PC-9 (cell line): ENCODE measurements at regions not wholly inside any gene's neighbourhood (a gene's known extent, or its start where the extent isn't known, plus 50 kb on each side); places are given as distances from the start of the nearest gene placed in this dataset.

ENCODE experiments used
- BruUV-seq: library from RNA; stranded (reverse); fragments of 400-500 nt; replicated peaks from 2 replicates; lab custom pipeline; 2021; lab: Mats Ljungman, UMichigan
- CTCF ChIA-PET: fragments of 300-600 bp; sonication (Branson Sonifier 250); formaldehyde crosslinking; loops from one replicate; lab custom pipeline; 2022; ENCODE audit warnings: antibody characterized with exemption; lab: Charles Lee
- POLR2A ChIA-PET: fragments of 300-600 bp; sonication (Branson Sonifier 250); formaldehyde crosslinking; loops from one replicate; lab custom pipeline; 2022; ENCODE audit warnings: antibody characterized with exemption; ENCODE audit not compliant: unreplicated experiment; lab: Charles Lee
- DNase-seq, 2 experiments: peaks; one replicate each; pipeline versions ENCODE4 v3.0.0 to v3.0.0-alpha.2; 2015 to 2022; ENCODE audit warnings: mixed read lengths in 1 of 2
- H2AFZ ChIP-seq: fragments of 200-600 bp; sonication (generic); 2 replicates; pipeline ENCODE4 v1.8.1; 2017; ENCODE audit warnings: antibody characterized with exemption
- H3F3A ChIP-seq: fragments of 200-600 bp; sonication (generic); 2 replicates; pipeline ENCODE4 v1.8.1; 2017; ENCODE audit warnings: antibody characterized with exemption, mild to moderate bottlenecking, low read depth; ENCODE audit not compliant: insufficient read depth
- H3K27ac ChIP-seq: fragments of 200-600 bp; sonication (generic); 2 replicates; pipeline ENCODE4 v1.6.1; 2016; ENCODE audit warnings: mixed run types
- H3K27me3 ChIP-seq: fragments of 200-600 bp; sonication (generic); 2 replicates; pipeline ENCODE4 v1.6.1; 2016; ENCODE audit warnings: low read depth, mixed run types; ENCODE audit not compliant: insufficient read depth
- H3K36me3 ChIP-seq: fragments of 200-600 bp; sonication (generic); 2 replicates; pipeline ENCODE4 v1.6.1; 2016; ENCODE audit warnings: low read depth, mixed run types
- H3K4me1 ChIP-seq: fragments of 200-600 bp; sonication (generic); replicated peaks from 2 replicates; pipeline ENCODE4 v1.6.1; 2016; ENCODE audit warnings: mixed run types; ENCODE audit not compliant: insufficient read depth
- H3K4me2 ChIP-seq: fragments of 200-600 bp; sonication (generic); 2 replicates; pipeline ENCODE4 v1.6.1; 2017; ENCODE audit warnings: mixed run types
- H3K4me3 ChIP-seq: fragments of 200-600 bp; sonication (generic); 2 replicates; pipeline ENCODE4 v1.6.1; 2016; ENCODE audit warnings: mixed run types
- H3K79me2 ChIP-seq: fragments of 200-600 bp; sonication (generic); 2 replicates; pipeline ENCODE4 v1.6.1; 2017; ENCODE audit warnings: low read depth, mixed run types
- H3K9me2 ChIP-seq: fragments of 200-600 bp; sonication (generic); 2 replicates; pipeline ENCODE4 v1.8.1; 2017; ENCODE audit warnings: mild to moderate bottlenecking; ENCODE audit not compliant: insufficient read depth
- H3K9me3 ChIP-seq: fragments of 200-600 bp; sonication (generic); 2 replicates; pipeline ENCODE4 v1.8.1; 2016; ENCODE audit warnings: low read depth; ENCODE audit not compliant: insufficient read depth
- H4K20me1 ChIP-seq: fragments of 200-600 bp; sonication (generic); 2 replicates; pipeline ENCODE4 v1.8.1; 2017; ENCODE audit not compliant: insufficient read depth
- EZH2 ChIP-seq: fragments of 200-600 bp; sonication (generic); IDR thresholded peaks from 2 replicates; pipeline ENCODE4 v1.8.0; 2017; ENCODE audit warnings: antibody characterized with exemption, low read depth
- intact Hi-C: fragments of 100-400 bp; cut with micrococcal nuclease; formaldehyde crosslinking; loops from one replicate; pipeline ENCODE4 v1.10.0; 2022; ENCODE audit not compliant: unreplicated experiment
- TF ChIP-seq, protein P1 (sequence below): fragments of 200-600 bp; sonication (generic); conservative IDR thresholded peaks from 2 replicates; pipeline ENCODE4 v1.6.1; 2017; ENCODE audit warnings: mixed run types, antibody characterized with exemption, mild to moderate bottlenecking, moderate library complexity

DNA sequence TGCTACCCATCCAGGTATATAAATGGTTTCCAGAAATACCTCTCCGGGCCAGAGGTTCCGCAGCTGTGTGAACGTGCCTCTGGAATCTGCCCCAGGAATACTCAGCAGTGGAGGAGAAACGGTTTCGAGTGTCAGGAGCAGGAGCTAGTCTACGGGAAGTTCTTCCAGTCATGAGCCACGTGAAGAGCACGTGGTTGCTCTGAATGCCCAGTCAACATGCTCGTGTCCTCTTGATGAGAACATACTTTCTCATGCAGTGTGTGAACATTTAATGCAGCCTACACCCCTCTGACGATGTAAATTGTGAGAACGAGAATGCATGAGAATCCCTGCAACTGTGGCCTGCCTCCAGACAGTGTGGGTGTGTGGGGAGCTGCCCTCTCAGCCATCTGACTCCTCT lies 277.0 kb upstream of the SHH start:
- Histone ChIP-seq H3K4me2 (no peak overlapping the region), H4K20me1 (no peaks in the 10 kb centered on the region), H3K27ac (no peak overlapping the region), H3K36me3 (no peaks in the 10 kb centered on the region), H3K4me1 (peaks cover under 1% of the 10 kb centered on the region; the same call in 1 of the 2 replicates), H3K4me3 (no peak overlapping the region), H2AFZ (no peak overlapping the region), H3F3A (no peaks in the 10 kb centered on the region), H3K9me2 (0 out of 2 replicates have a peak, but pooled peaks cover 8% of the 10 kb centered on the region), H3K9me3 (no peaks in the 10 kb centered on the region), H3K27me3 (peaks cover 66% of the 10 kb centered on the region), H3K79me2 (no peaks in the 10 kb centered on the region)
- ChIA-PET CTCF (no interaction called here), POLR2A (no interaction called here)
- TF ChIP-seq EZH2, result no peak
- TF ChIP-seq, protein P1, sequence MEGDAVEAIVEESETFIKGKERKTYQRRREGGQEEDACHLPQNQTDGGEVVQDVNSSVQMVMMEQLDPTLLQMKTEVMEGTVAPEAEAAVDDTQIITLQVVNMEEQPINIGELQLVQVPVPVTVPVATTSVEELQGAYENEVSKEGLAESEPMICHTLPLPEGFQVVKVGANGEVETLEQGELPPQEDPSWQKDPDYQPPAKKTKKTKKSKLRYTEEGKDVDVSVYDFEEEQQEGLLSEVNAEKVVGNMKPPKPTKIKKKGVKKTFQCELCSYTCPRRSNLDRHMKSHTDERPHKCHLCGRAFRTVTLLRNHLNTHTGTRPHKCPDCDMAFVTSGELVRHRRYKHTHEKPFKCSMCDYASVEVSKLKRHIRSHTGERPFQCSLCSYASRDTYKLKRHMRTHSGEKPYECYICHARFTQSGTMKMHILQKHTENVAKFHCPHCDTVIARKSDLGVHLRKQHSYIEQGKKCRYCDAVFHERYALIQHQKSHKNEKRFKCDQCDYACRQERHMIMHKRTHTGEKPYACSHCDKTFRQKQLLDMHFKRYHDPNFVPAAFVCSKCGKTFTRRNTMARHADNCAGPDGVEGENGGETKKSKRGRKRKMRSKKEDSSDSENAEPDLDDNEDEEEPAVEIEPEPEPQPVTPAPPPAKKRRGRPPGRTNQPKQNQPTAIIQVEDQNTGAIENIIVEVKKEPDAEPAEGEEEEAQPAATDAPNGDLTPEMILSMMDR, result no peak
- DNase-seq, result no peak
- intact Hi-C loops, result no loop called here
- no TSS peak for BruUV-seq

DNA sequence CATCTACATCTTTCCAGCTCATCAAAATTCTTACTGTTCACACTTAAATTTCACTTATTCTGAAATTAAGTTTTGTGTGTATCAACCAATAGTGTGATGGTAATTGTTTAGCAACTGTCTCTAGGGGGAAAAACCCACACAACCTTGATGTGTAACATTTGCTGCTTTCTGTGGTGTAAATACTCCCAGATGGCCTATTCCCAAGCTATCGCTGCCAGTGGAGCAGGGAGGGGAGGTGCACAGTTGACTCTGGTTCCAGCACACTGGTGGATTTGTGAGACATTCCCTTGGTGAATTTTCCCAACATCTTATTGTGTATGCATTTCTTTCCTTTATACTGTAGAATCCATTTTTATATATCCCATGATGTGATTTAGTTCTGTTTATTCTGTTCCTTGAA lies 275.9 kb upstream of the SHH start:
- intact Hi-C loops, result no loop called here
- Histone ChIP-seq H3K9me3 (no peaks in the 10 kb centered on the region), H3K4me3 (no peak overlapping the region), H3K4me1 (no peaks in the 10 kb centered on the region), H3K27me3 (peaks cover 70% of the 10 kb centered on the region), H3K27ac (no peak overlapping the region), H3K79me2 (no peaks in the 10 kb centered on the region), H3K36me3 (no peaks in the 10 kb centered on the region), H3K4me2 (no peak overlapping the region), H3F3A (no peaks in the 10 kb centered on the region), H2AFZ (no peak overlapping the region), H3K9me2 (0 out of 2 replicates have a peak, but pooled peaks cover 8% of the 10 kb centered on the region), H4K20me1 (no peaks in the 10 kb centered on the region)
- no TSS peak for BruUV-seq
- CTCF ChIA-PET, result no interaction called here
- no peak for DNase-seq
- POLR2A ChIA-PET, result no interaction called here
- TF ChIP-seq EZH2, result no peak

DNA sequence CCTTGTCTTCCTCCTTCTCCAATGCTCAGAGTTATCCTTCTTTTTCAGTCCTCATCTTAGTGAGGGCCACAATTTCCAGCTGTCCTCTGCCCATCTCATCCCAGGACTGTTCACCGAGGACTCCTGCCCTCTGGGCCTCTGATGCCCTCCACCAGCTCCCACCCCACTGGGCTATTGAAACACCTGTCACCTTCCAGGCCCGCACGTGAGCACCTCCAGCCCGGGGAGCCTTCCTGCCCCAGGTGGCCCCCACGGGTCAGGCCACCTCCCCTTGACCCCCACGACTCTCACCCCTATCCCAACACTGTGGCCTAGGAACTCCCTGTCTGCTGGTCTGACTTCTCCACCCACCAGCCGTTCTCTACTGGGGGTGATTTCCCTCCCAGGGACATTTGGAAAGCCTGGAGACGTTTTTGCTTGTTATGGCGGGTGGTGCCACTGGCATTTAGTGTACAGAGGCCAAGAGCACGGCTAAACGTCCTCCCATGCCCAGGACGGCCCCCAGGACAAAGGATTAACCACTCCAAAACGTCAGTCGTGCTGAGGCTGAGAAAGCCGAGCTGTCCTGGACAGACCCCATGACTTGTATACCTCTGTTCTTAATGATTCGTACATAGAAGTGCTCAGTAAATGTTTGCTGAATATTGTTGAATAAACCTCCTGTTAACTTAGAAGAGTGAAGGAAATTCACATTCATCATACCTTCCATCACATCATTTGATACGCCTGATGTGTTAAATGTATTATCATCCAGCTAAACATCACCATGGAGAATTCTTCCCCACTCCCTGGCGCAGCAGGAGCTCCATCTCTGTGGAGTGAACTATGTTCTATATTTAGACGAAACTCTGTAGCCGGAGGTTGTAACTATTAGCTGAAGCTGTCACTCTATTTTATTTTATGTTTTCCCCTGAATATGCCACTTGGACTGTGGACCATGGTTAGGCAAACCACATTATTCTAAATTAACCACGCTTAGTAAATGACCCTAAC lies 270.1 kb upstream of the SHH start:
- no TSS peak for BruUV-seq
- Histone ChIP-seq H3F3A (no peaks in the 10 kb centered on the region), H3K27ac (no peak overlapping the region), H3K9me3 (no peaks in the 10 kb centered on the region), H3K79me2 (no peaks in the 10 kb centered on the region), H2AFZ (no peak overlapping the region), H4K20me1 (no peaks in the 10 kb centered on the region), H3K4me2 (no peak overlapping the region), H3K36me3 (no peaks in the 10 kb centered on the region), H3K27me3 (peaks cover 76% of the 10 kb centered on the region), H3K4me3 (no peak overlapping the region), H3K9me2 (0 out of 2 replicates have a peak, but pooled peaks cover 8% of the 10 kb centered on the region), H3K4me1 (no peaks in the 10 kb centered on the region)
- intact Hi-C loops, result no loop called here
- CTCF ChIA-PET, result no interaction called here
- POLR2A ChIA-PET, result no interaction called here
- TF ChIP-seq, protein P1, result no peak
- TF ChIP-seq EZH2, result no peak
- DNase-seq, result no peak
